ENCODE measurements at regions not wholly inside any gene's neighbourhood (a gene's known extent, or its start where the extent isn't known, plus 50 kb on each side); places are given as distances from the start of the nearest gene placed in this dataset.

GRCh38 chr12:16668198-16668597 lies 62.2 kb upstream of the LMO3 start:
- DNase-seq: no peak

GRCh38 chr12:16658699-16659098 lies 52.7 kb upstream of the LMO3 start:
- no peak for DNase-seq

Measured in NCI-H446 (cell line).